ENCODE measurements at regions not wholly inside any gene's neighbourhood (a gene's known extent, or its start where the extent isn't known, plus 50 kb on each side); places are given as distances from the start of the nearest gene placed in this dataset.

- H3K36me3 ChIP-seq (ENCODE audit: control insufficient read depth in 2 of 4, insufficient read depth in 4 of 4, low read length in 3 of 4) = no peaks in the 10 kb centered on the region
- H3K4me2 ChIP-seq (ENCODE audit: insufficient read depth in 1 of 2, low read depth in 2 of 2, low read length in 2 of 2) = no peak overlapping the region
- no peak overlapping the region for H3K4me3 ChIP-seq (ENCODE audit: extremely low read depth in 1 of 4, insufficient read depth in 2 of 4, low read depth in 3 of 4, low read length in 4 of 4)
- no peak overlapping the region for H2BK120ac ChIP-seq (replicated peaks; ENCODE audit: low read depth, low read length)
- no peak overlapping the region for H3K23ac ChIP-seq (ENCODE audit: insufficient read length)
- no peak overlapping the region for H2BK12ac ChIP-seq (ENCODE audit: low read depth, low read length)
- H3K14ac ChIP-seq (ENCODE audit: insufficient read length) = no peak overlapping the region
- POLR2A ChIA-PET (ENCODE audit: partially characterized antibody) = no interaction called here
- H2AK5ac ChIP-seq (ENCODE audit: low read depth, low read length) = no peak overlapping the region
- H4K20me1 ChIP-seq (replicated peaks in 1 of 2; ENCODE audit: control insufficient read depth in 1 of 2, insufficient read depth in 2 of 2, low read length in 2 of 2) = peaks cover 0 to 2% of the 10 kb centered on the region in 2 experiments
- WGBS, 2 experiments (ENCODE audit: extremely low coverage in 1 of 2, insufficient coverage in 1 of 2, insufficient read length in 1 of 2, insufficient replicate concordance in 2 of 2, low coverage in 1 of 2, low lambda C conversion rate in 2 of 2, missing lambda C conversion rate in 1 of 2) = 89% methylated on average over 3 of the region's 3 CpGs; no CpG with 5 or more reads in 1 of the 2 experiments
- H3K23me2 ChIP-seq (ENCODE audit: low read depth, low read length) = no peaks in the 10 kb centered on the region
- no peak overlapping the region for H2BK15ac ChIP-seq (ENCODE audit: low read length)
- 0 out of 4 replicates have a peak, but pooled peaks cover 0 to 4% of the 10 kb centered on the region in 2 experiments for H3K9me3 ChIP-seq (ENCODE audit: insufficient read depth in 2 of 2, low read depth in 1 of 2, low read length in 1 of 2)
- H4K5ac ChIP-seq (ENCODE audit: insufficient read length, low read depth, low read length) = no peak overlapping the region
- H2BK5ac ChIP-seq (ENCODE audit: low read depth, low read length) = no peak overlapping the region
- no peaks in the 10 kb centered on the region for H3K79me2 ChIP-seq (ENCODE audit: control insufficient read depth in 1 of 2, insufficient read depth in 2 of 2, low read length in 2 of 2)
- H2AFZ ChIP-seq (ENCODE audit: low read length) = no peak overlapping the region
- FAIRE-seq (no peak), DNase-seq (ENCODE audit: low read depth in 1 of 2, low spot score in 2 of 2) (no peak)
- no peak overlapping the region for H3K56ac ChIP-seq (replicated peaks; ENCODE audit: insufficient read length, low read depth, low read length)
- H4K91ac ChIP-seq (replicated peaks; ENCODE audit: insufficient read length, low read length) = no peak overlapping the region
- no peaks in the 10 kb centered on the region for H3K27me3 ChIP-seq (replicated peaks in 1 of 4; ENCODE audit: control insufficient read depth in 3 of 4, extremely low read depth in 1 of 4, insufficient read depth in 3 of 4, low read length in 3 of 4)
- no peak overlapping the region for H3K4ac ChIP-seq (replicated peaks; ENCODE audit: insufficient read length, low read depth, low read length)
- no peak overlapping the region for H3K27ac ChIP-seq (ENCODE audit: low read depth, low read length)
- no peak overlapping the region for H3K18ac ChIP-seq (ENCODE audit: extremely low read depth, low read length)
- no peak overlapping the region for H4K8ac ChIP-seq (ENCODE audit: extremely low read depth, insufficient read depth, low read length)
- no peak overlapping the region for H3K9ac ChIP-seq (replicated peaks in 1 of 4; ENCODE audit: extremely low read depth in 1 of 4, low read depth in 3 of 4, low read length in 3 of 4)
- H2BK20ac ChIP-seq (ENCODE audit: low read length) = no peak overlapping the region
- H3K79me1 ChIP-seq (ENCODE audit: low read depth, low read length) = no peaks in the 10 kb centered on the region
- no peaks in the 10 kb centered on the region; a peak in 1 of 7 replicates for H3K4me1 ChIP-seq (replicated peaks in 1 of 4; ENCODE audit: control insufficient read depth in 3 of 4, insufficient read depth in 4 of 4, low read length in 3 of 4)
- CTCF ChIA-PET (ENCODE audit: partially characterized antibody) = interaction anchor here (1.2 to 1.4 kb wide), 2 partner anchors 51 to 523 kb away, joined by 3 to 4 read pairs; no protein-coding TSS in a partner anchor
- TF ChIP-seq TAF1 (IDR thresholded peaks at IDR 0.05; ENCODE audit: low read depth, low read length) (no peak), NRF1 (IDR thresholded peaks at IDR 0.05; ENCODE audit: low read depth, low read length) (no peak), ATF2 (IDR thresholded peaks at IDR 0.05; ENCODE audit: low read length) (no peak), CTCF (IDR thresholded peaks at IDR 0.05; ENCODE audit: control extremely low read depth in 1 of 3, insufficient read depth in 1 of 3, low read depth in 1 of 3, low read length in 3 of 3) (peak in 1 of 3 experiments; percentile 11; a peak in 1 of 4 replicates), JUN (IDR thresholded peaks at IDR 0.05; ENCODE audit: low read depth, low read length) (no peak), SUZ12 (IDR thresholded peaks at IDR 0.05; ENCODE audit: low read length) (no peak), SAP30 (IDR thresholded peaks at IDR 0.05; ENCODE audit: insufficient read depth, insufficient replicate concordance, low read length) (no peak), CHD1 (IDR thresholded peaks at IDR 0.05; ENCODE audit: low read depth, low read length) (no peak), FOSL1 (IDR thresholded peaks at IDR 0.05; ENCODE audit: insufficient read depth, low read depth, low read length) (no peak), SP4 (IDR thresholded peaks at IDR 0.05; ENCODE audit: low read length) (no peak)
These were observed 358.1 kb upstream of the RARB start for GRCh38 chr3:25069970-25070369.

Data from H1 (cell line).